Vagina (tissue), 2 donors: ENCODE measurements at regions not wholly inside any gene's neighbourhood (a gene's known extent, or its start where the extent isn't known, plus 50 kb on each side); places are given as distances from the start of the nearest gene placed in this dataset.

Source experiments
- DNase-seq, 2 donors: peaks; one replicate each; pipeline ENCODE4 v3.0.0-alpha.2; 2017; ENCODE audit errors: extremely low spot score in 2 of 2
- H3K27ac ChIP-seq: fragments of 200-600 bp; sonication (generic); one replicate; pipeline ENCODE4 v1.5.1; 2019
- H3K27me3 ChIP-seq: fragments of 200-600 bp; sonication (generic); one replicate; pipeline ENCODE4 v1.5.1; 2019
- H3K36me3 ChIP-seq, 2 donors: fragments of 200-600 bp; sonication (generic); one replicate each; pipeline ENCODE4 v1.5.1; 2017 to 2019
- H3K4me1 ChIP-seq: fragments of 200-600 bp; sonication (generic); one replicate; pipeline ENCODE4 v1.5.1; 2019
- H3K4me3 ChIP-seq, 2 donors: fragments of 200-600 bp; sonication (generic); 1 replicate in 1 of 2; 2 replicates in 1 of 2; pipeline ENCODE4 v1.5.1; 2016 to 2019
- H3K9me3 ChIP-seq: fragments of 200-600 bp; sonication (generic); one replicate; pipeline ENCODE4 v1.5.1; 2019
- POLR2A ChIP-seq, 2 donors: fragments of 450-650 bp; IDR thresholded peaks; one replicate each; pipeline ENCODE4 v1.6.1; 2017; ENCODE audit warnings: antibody characterized with exemption in 2 of 2, mild to moderate bottlenecking in 2 of 2, moderate library complexity in 2 of 2
- POLR2AphosphoS5 ChIP-seq, 2 donors: sonication (generic); formaldehyde crosslinking; IDR thresholded peaks; one replicate each; pipeline ENCODE4 v1.9.0; 2017; ENCODE audit warnings: antibody characterized with exemption in 2 of 2, mild to moderate bottlenecking in 2 of 2, low read depth in 1 of 2; ENCODE audit not compliant: insufficient read depth in 1 of 2
- intact Hi-C: fragments of 100-400 bp; cut with DNase I; formaldehyde crosslinking; loops from one replicate; pipeline ENCODE4 v1.15.1; 2023
- TF ChIP-seq, protein P1 (sequence below), 3 experiments: fragments of 450-650 bp in 2 of 3; fragments of 200-600 bp in 1 of 3; sonication (generic) in 1 of 3; IDR thresholded peaks; one replicate each; pipeline ENCODE4 v1.5.1; 2017 to 2019; ENCODE audit warnings: antibody characterized with exemption in 3 of 3, mild to moderate bottlenecking in 2 of 3, moderate library complexity in 2 of 3

DNA sequence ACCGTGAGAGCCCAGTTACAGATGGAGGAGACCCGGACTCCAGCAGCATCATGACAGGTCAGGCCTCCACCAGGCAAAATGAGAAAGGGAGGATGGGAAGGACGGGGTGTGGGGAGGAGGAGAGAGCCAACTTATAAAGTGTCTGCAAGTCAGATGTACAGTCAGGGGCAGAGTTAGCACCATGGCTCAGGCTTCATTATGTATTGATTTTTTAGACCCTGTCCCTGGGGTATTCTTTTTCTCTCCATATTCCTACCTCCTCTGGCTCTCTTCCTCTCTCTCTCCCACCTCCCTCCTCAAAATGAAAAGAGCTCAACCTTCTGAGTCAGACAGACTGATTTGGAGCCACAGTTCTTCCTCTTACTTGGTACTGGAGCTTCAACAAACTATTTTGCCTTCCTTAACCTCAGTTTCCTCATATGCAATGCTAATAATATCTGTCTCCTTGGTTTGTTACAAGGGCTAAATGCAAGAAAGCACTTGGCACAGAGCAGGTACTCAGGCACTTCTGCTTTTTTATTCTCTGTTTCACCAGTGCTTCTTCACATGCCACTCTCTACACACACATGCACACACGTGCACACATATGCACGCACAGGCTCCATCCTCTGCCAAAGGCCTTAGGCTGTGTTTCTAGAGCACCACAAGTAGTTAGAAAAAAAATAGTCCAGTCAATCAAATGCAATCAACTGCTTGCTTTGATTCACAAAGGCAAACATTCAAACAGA, 92.3 kb upstream of the PKDCC start:
- no peaks in the 10 kb centered on the region for H3K4me1 ChIP-seq
- no peak overlapping the region for H3K27ac ChIP-seq
- H3K9me3 ChIP-seq: no peaks in the 10 kb centered on the region
- DNase-seq: no peak
- no peaks in the 10 kb centered on the region for H3K36me3 ChIP-seq
- H3K4me3 ChIP-seq: no peak overlapping the region
- TF ChIP-seq, protein P1, sequence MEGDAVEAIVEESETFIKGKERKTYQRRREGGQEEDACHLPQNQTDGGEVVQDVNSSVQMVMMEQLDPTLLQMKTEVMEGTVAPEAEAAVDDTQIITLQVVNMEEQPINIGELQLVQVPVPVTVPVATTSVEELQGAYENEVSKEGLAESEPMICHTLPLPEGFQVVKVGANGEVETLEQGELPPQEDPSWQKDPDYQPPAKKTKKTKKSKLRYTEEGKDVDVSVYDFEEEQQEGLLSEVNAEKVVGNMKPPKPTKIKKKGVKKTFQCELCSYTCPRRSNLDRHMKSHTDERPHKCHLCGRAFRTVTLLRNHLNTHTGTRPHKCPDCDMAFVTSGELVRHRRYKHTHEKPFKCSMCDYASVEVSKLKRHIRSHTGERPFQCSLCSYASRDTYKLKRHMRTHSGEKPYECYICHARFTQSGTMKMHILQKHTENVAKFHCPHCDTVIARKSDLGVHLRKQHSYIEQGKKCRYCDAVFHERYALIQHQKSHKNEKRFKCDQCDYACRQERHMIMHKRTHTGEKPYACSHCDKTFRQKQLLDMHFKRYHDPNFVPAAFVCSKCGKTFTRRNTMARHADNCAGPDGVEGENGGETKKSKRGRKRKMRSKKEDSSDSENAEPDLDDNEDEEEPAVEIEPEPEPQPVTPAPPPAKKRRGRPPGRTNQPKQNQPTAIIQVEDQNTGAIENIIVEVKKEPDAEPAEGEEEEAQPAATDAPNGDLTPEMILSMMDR (IDR thresholded peaks at IDR 0.05): no peak
- no peak for TF ChIP-seq POLR2AphosphoS5 (IDR thresholded peaks at IDR 0.05; ENCODE audit: insufficient read depth in 1 of 2, low read depth in 1 of 2)
- intact Hi-C loops: no loop called here
- H3K27me3 ChIP-seq: no peaks in the 10 kb centered on the region

DNA sequence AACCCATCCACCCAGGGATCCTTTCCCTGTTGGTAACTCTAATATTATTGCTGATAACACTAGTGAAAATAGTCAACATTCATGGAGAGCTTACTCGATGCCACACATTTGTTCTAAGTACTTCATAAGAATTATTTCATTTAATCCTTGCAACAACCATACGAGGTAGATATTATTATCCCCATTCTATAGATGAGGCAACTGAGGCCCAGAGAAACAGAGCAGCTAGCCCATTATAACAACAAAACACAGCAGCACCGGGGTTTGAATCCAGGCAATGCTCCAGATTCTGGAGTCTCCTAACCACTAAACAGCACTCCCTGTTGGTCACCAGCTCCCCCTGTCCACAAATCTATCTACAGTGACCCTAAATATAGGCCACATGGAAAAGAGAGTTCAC, 90.4 kb upstream of the PKDCC start:
- H3K9me3 ChIP-seq: no peaks in the 10 kb centered on the region
- intact Hi-C loops: no loop called here
- H3K27ac ChIP-seq: no peak overlapping the region
- no peak overlapping the region for H3K4me3 ChIP-seq
- TF ChIP-seq POLR2A (IDR thresholded peaks at IDR 0.05) (no peak), POLR2AphosphoS5 (IDR thresholded peaks at IDR 0.05; ENCODE audit: insufficient read depth in 1 of 2, low read depth in 1 of 2) (no peak)
- TF ChIP-seq, protein P1 (IDR thresholded peaks at IDR 0.05): no peak
- no peaks in the 10 kb centered on the region for H3K27me3 ChIP-seq
- no peaks in the 10 kb centered on the region for H3K4me1 ChIP-seq
- no peak for DNase-seq
- no peaks in the 10 kb centered on the region for H3K36me3 ChIP-seq

DNA sequence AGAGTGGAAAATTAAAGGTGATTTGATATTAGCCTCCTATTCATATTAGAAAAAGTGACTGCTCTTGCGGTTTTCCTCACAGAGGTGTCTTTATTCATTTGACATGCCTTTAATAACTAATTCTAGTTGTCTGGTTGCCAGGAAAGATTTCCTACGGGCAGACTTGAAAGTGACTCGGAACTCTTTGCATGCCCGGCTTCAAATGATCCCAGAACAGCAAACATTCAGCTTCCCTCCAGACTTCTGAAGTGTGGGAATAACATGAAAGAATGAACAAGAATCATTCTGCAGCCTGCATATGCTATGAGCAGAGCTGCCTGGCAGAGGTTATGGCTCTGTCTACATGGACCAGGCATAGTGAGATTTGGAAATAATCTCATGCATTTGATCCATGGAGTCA, 89.6 kb upstream of the PKDCC start:
- Histone ChIP-seq H3K9me3 (no peaks in the 10 kb centered on the region), H3K36me3 (no peaks in the 10 kb centered on the region), H3K27me3 (no peaks in the 10 kb centered on the region), H3K4me3 (no peak overlapping the region), H3K27ac (no peak overlapping the region), H3K4me1 (no peaks in the 10 kb centered on the region)
- DNase-seq: no peak
- TF ChIP-seq, protein P1 (IDR thresholded peaks at IDR 0.05): no peak
- TF ChIP-seq POLR2AphosphoS5 (IDR thresholded peaks at IDR 0.05; ENCODE audit: insufficient read depth in 1 of 2, low read depth in 1 of 2) (no peak), POLR2A (IDR thresholded peaks at IDR 0.05) (no peak)
- intact Hi-C loops: no loop called here

DNA sequence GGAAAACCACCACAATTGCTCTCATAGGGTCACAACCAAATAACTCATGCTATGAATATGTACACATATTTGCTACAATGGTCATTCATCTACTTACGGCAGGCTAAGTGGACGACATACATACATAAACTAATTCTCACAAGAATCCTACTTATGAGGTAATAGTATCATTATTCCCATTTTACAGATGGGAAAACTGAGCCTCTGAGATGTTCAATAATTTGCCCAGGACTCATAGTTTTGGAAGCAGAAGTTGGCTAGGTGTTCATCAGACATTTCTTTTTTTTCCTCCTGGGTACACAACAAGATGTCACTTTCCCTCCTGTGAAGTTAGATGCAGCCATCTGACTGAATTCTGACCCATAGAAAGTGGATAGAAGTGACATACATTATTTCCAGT, 89.0 kb upstream of the PKDCC start:
- intact Hi-C loops: no loop called here

DNA sequence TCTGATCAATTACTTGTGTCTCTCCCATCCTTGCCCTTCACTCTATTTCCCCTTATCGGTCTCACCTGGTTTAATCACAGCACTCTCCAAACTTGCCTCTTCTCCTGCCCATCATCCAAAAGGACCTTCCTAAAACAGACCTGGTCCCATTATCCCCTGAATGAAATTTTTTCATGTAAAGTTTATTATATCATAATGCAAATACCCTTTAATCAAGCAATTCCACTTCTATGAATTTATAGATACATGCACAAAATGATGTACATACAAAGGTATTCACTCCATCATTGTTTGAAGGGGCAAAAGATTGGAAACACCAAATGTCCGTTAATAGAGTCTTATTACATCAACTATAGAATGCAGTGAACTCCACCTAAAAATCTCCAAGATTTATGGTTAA, 88.1 kb upstream of the PKDCC start:
- TF ChIP-seq, protein P1 (IDR thresholded peaks at IDR 0.05): no peak
- H3K4me1 ChIP-seq: peaks cover 13% of the 10 kb centered on the region
- H3K27ac ChIP-seq: no peak overlapping the region
- H3K9me3 ChIP-seq: no peaks in the 10 kb centered on the region
- H3K36me3 ChIP-seq: no peaks in the 10 kb centered on the region
- intact Hi-C loops: loop anchor here (10.0 kb wide), 1 partner anchor 85 kb away; no protein-coding TSS in a partner anchor
- no peak overlapping the region for H3K4me3 ChIP-seq
- no peak for DNase-seq
- H3K27me3 ChIP-seq: no peaks in the 10 kb centered on the region

More for the DNA sequence above, 89.0 kb upstream of the PKDCC start:
- no peak for DNase-seq
- H3K4me3 ChIP-seq: no peak overlapping the region
- no peaks in the 10 kb centered on the region for H3K27me3 ChIP-seq
- peaks cover 3% of the 10 kb centered on the region for H3K4me1 ChIP-seq
- H3K27ac ChIP-seq: no peak overlapping the region
- TF ChIP-seq, protein P1 (IDR thresholded peaks at IDR 0.05): no peak
- TF ChIP-seq POLR2A (IDR thresholded peaks at IDR 0.05) (no peak), POLR2AphosphoS5 (IDR thresholded peaks at IDR 0.05; ENCODE audit: insufficient read depth in 1 of 2, low read depth in 1 of 2) (no peak)
- no peaks in the 10 kb centered on the region for H3K9me3 ChIP-seq
- H3K36me3 ChIP-seq: no peaks in the 10 kb centered on the region
